ENCODE measurements at regions not wholly inside any gene's neighbourhood (a gene's known extent, or its start where the extent isn't known, plus 50 kb on each side); places are given as distances from the start of the nearest gene placed in this dataset.

GRCh38 chr2:12164689-12165088 lies 418.3 kb downstream of the LPIN1 start:
- TF ChIP-seq POLR2A (IDR thresholded peaks at IDR 0.05) (no peak), CTCF (IDR thresholded peaks at IDR 0.05) (no peak)
